Esophagus squamous epithelium (tissue), 4 donors: ENCODE measurements at regions not wholly inside any gene's neighbourhood (a gene's known extent, or its start where the extent isn't known, plus 50 kb on each side); places are given as distances from the start of the nearest gene placed in this dataset.

Experiments used
- CTCF ChIP-seq, 6 experiments: fragments of 450-650 bp in 4 of 6; fragments of 200-600 bp in 2 of 6; sonication (generic) in 2 of 6; IDR thresholded peaks; one replicate each; pipeline ENCODE4 v1.5.1; 2016 to 2019; ENCODE audit warnings: antibody characterized with exemption in 6 of 6, mild to moderate bottlenecking in 4 of 6, moderate library complexity in 4 of 6
- POLR2A ChIP-seq, 4 donors: fragments of 450-650 bp; IDR thresholded peaks; one replicate each; pipeline ENCODE4 v1.6.1; 2017; ENCODE audit warnings: antibody characterized with exemption in 4 of 4, mild to moderate bottlenecking in 4 of 4, moderate library complexity in 3 of 4

DNA sequence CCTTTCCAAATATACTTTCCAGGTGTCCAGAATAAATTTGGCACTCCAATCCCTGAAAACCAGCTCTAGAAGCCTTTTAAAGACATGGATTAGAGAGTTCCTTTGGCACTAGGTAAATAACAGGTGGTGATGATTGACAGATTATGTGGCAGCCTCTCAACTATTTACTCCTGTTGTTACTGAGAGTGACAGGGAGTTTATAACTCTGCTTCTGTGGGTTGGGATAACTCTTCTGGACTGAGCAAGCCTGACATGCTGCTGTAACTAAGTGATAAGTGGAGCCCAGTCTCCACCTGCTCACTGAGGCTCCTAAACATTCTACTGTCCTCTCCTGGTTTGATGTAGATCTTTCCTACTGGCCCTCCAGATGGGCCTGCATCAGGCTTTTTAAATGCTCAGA is 693.2 kb upstream of the FTMT start:
- no peak for TF ChIP-seq POLR2A (IDR thresholded peaks at IDR 0.05)
- TF ChIP-seq CTCF (IDR thresholded peaks at IDR 0.05), result no peak
